ENCODE measurements at regions not wholly inside any gene's neighbourhood (a gene's known extent, or its start where the extent isn't known, plus 50 kb on each side); places are given as distances from the start of the nearest gene placed in this dataset.

DNA sequence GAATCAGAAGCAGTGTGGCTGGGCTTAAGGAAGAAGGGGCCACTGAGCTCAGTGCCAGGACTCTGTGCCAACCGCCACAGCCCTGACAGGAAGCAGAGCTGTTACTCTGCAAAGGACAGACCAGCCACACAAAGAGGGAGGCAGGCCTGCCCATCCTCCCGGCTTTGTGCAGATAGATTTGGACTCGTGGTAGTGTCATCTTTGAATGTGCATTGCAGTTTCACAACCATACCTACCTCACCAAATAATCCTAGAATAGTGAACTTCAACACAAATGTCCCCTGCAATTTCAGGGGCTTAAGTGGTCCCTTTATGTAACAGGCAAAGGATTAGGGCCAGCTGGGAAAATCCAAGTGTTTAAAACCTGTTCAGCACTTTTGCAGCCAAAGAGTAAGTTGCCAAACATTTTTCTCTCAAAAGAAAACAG, 55.1 kb upstream of the CLDN10 start:
- DNase-seq (ENCODE audit: low read depth in 1 of 2, low spot score in 1 of 2) = no peak
- in situ Hi-C loops (cut with HindIII; ENCODE audit: low pct_unique_long_range_greater_than_20kb, low sequenced_read_pairs) = no loop called here

DNA sequence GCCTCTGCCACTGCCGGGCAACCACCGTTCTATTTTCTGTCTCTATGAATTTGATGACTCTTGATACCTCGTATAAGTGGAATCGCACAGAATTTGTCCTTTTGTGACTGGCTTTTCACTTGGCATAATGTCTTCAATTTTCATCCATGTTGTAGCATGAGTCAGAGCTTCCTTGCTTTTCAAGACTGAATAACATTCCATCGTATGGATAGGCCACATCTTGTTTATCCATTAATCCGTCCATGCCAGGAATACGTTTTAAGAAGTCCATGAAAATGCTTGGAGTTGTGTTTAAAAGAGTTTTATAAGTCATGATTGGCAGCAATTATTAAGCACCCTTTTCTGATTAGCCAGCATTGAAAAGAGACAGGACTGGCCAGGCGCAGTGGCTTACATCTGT, 53.6 kb upstream of the CLDN10 start:
- no peak for DNase-seq (ENCODE audit: low read depth in 1 of 2, low spot score in 1 of 2)
- no peak for TF ChIP-seq JUND (IDR thresholded peaks at IDR 0.05; ENCODE audit: low read depth)
- in situ Hi-C loops (cut with HindIII; ENCODE audit: low pct_unique_long_range_greater_than_20kb, low sequenced_read_pairs) = no loop called here

More for the DNA sequence above, 55.1 kb upstream of the CLDN10 start:
- TF ChIP-seq JUND (IDR thresholded peaks at IDR 0.05; ENCODE audit: low read depth) = no peak

DNA sequence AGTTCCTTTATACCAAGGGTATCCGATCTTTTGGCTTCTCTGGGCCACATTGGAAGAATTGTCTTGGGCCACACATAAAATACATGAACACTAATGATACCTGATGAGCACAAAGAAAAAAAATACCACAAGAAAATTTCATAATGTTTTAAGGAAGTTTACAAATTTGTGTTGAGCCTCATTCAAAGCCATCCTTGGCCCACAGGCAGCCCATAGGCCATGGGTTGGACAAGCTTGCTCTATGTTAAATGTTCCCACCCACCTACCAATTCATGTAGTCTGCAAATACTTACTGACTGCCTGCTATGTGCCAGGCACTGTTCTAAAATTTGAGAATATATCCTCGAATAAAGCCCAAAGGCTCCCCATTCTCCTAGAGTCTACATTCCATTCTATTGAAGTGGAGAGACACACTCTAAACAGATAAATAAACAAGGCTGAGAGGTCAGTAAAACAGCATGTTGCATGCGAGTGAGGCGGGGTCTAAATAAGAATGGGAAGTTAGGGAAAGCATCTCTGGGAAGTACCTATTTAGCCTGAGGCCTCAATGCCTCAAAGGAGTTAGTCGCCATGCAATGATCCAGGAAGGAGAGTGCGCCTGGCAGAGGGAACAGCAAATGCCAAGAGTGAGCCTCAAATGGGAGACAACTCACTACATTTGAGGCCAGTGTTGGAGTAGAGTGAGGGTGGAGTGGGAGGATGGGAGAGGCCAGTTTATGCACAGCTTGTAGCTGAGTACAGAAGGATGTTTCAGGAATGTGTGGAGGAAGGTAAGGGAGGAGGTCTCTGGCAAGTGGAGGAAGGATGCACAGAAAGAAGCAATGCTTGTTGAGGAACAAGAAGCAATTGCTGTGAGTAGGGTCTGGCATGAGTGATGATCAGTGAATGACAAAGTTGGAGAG, 52.5 kb upstream of the CLDN10 start:
- DNase-seq (ENCODE audit: low read depth in 1 of 2, low spot score in 1 of 2) = no peak
- no peak for TF ChIP-seq JUND (IDR thresholded peaks at IDR 0.05; ENCODE audit: low read depth)
- in situ Hi-C loops (cut with HindIII; ENCODE audit: low pct_unique_long_range_greater_than_20kb, low sequenced_read_pairs) = no loop called here

DNA sequence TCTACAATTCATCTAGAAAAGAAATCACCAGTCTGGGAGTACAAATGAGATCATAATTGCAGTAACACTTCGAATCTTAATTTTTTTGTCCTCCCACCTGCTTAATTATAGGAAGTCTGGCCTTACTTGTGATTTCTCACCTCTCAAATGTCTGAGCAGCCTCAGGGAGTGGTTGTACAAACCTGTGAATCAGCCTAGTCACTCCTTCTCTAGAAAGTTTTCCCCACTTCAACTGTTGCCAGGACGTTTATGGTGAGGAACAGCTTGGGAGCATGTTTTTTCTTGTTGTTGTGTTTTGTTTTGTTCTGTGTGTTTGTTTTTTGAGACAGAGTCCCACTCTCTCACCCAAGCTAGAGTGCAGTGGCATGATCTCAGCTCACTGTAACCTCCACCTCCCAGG, 50.3 kb upstream of the CLDN10 start:
- DNase-seq (ENCODE audit: low read depth in 1 of 2, low spot score in 1 of 2) = no peak
- in situ Hi-C loops (cut with HindIII; ENCODE audit: low pct_unique_long_range_greater_than_20kb, low sequenced_read_pairs) = no loop called here
- no peak for TF ChIP-seq JUND (IDR thresholded peaks at IDR 0.05; ENCODE audit: low read depth)

All from T47D (cell line).